ENCODE measurements at regions not wholly inside any gene's neighbourhood (a gene's known extent, or its start where the extent isn't known, plus 50 kb on each side); places are given as distances from the start of the nearest gene placed in this dataset.

DNA sequence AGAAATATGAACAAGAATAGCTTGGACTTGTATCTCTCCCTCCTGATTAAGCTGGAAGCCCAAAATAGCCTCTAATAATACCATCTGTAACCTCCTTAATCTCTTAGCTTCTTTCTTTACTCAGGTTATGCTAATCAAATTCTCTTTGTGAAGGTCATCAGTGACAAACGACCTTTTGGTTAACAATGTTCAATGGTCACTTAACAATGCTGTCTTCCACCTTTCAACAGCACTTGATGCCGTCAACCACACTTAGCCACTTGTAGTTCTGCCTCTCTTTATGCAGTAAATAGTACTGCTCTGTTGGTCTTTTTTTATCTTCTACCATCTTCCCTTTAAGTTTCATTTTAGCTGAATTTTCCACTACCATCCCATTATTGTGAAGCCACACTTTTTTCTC lies 476.6 kb upstream of the TGFBR2 start:
- H3K27ac ChIP-seq (ENCODE audit: low read length, poor library complexity, severe bottlenecking): no peak overlapping the region
- no peaks in the 10 kb centered on the region for H3K79me1 ChIP-seq (replicated peaks; ENCODE audit: low read length, poor library complexity, severe bottlenecking)
- H2AK5ac ChIP-seq (ENCODE audit: low read length, severe bottlenecking): no peak overlapping the region
- 86% methylated on average over 2 of the region's 2 CpGs for WGBS
- H3K4ac ChIP-seq (ENCODE audit: low read depth in 1 of 2, low read length in 2 of 2): no peak overlapping the region
- no peaks in the 10 kb centered on the region for H3K36me3 ChIP-seq (ENCODE audit: control insufficient read depth in 1 of 2, insufficient read depth in 2 of 2, low read depth in 1 of 2, low read length in 2 of 2)
- DNase-seq: no peak
- no peak overlapping the region for H2BK5ac ChIP-seq (ENCODE audit: low read depth, low read length, poor library complexity, severe bottlenecking)
- H3K4me2 ChIP-seq (ENCODE audit: low read length, poor library complexity, severe bottlenecking): no peak overlapping the region
- no peak overlapping the region for H3K18ac ChIP-seq (ENCODE audit: low read depth in 1 of 2, low read length in 2 of 2)
- H4K91ac ChIP-seq (ENCODE audit: low read length): no peak overlapping the region
- no peak overlapping the region for H2BK120ac ChIP-seq (ENCODE audit: low read depth, low read length)
- H2BK15ac ChIP-seq (ENCODE audit: low read depth, poor library complexity, severe bottlenecking): no peak overlapping the region
- no peak overlapping the region for H2BK12ac ChIP-seq (ENCODE audit: low read length in 2 of 2)
- peaks cover 3% of the 10 kb centered on the region for H3K9me3 ChIP-seq (ENCODE audit: control insufficient read depth, low read length)
- no peak overlapping the region for H3K4me3 ChIP-seq (ENCODE audit: insufficient read depth in 1 of 2, low read depth in 1 of 2, low read length in 2 of 2)
- no peak overlapping the region for H3K14ac ChIP-seq (ENCODE audit: low read length in 2 of 2)
- H2AFZ ChIP-seq (ENCODE audit: low read depth, low read length): no peak overlapping the region
- H3K27me3 ChIP-seq (ENCODE audit: control insufficient read depth in 1 of 2, insufficient read depth in 1 of 2, low read length in 2 of 2): no peaks in the 10 kb centered on the region
- no peak overlapping the region for H3K23ac ChIP-seq (ENCODE audit: low read length in 2 of 2)
- no peak overlapping the region for H3K9ac ChIP-seq (ENCODE audit: low read length)
- no peak overlapping the region for H4K8ac ChIP-seq (ENCODE audit: low read length)
- H3K4me1 ChIP-seq (ENCODE audit: control insufficient read depth, insufficient read depth, low read depth, low read length): no peaks in the 10 kb centered on the region

DNA sequence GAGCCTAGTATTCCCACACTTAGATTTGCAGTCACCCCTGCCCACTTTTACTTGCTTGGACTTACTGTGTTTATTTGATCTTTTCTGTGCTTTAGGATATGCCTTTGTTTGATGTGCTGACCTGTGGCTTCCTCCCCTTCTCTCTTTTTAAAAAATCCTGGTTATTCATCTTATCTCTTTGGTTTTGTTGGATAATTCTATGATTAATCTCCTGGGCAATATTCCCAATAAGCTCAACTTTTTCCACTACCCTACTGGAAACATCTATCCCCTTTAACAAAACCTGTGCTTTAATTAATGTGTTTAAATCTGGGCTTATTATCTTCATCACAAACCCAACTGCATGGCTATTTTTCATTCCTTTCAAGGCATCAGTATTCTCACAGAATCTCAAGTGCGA lies 476.0 kb upstream of the TGFBR2 start:
- Histone ChIP-seq H2BK12ac (ENCODE audit: low read length in 2 of 2) (no peak overlapping the region), H3K23ac (ENCODE audit: low read length in 2 of 2) (no peak overlapping the region), H4K8ac (ENCODE audit: low read length) (no peak overlapping the region), H2AFZ (ENCODE audit: low read depth, low read length) (no peak overlapping the region), H3K4me3 (ENCODE audit: insufficient read depth in 1 of 2, low read depth in 1 of 2, low read length in 2 of 2) (no peak overlapping the region), H4K91ac (ENCODE audit: low read length) (no peak overlapping the region), H3K36me3 (ENCODE audit: control insufficient read depth in 1 of 2, insufficient read depth in 2 of 2, low read depth in 1 of 2, low read length in 2 of 2) (no peaks in the 10 kb centered on the region), H3K9ac (ENCODE audit: low read length) (no peak overlapping the region), H3K27ac (ENCODE audit: low read length, poor library complexity, severe bottlenecking) (no peak overlapping the region), H2BK5ac (ENCODE audit: low read depth, low read length, poor library complexity, severe bottlenecking) (no peak overlapping the region), H3K4me2 (ENCODE audit: low read length, poor library complexity, severe bottlenecking) (no peak overlapping the region), H3K14ac (ENCODE audit: low read length in 2 of 2) (no peak overlapping the region), H3K4me1 (ENCODE audit: control insufficient read depth, insufficient read depth, low read depth, low read length) (no peaks in the 10 kb centered on the region), H3K27me3 (ENCODE audit: control insufficient read depth in 1 of 2, insufficient read depth in 1 of 2, low read length in 2 of 2) (no peaks in the 10 kb centered on the region), H3K18ac (ENCODE audit: low read depth in 1 of 2, low read length in 2 of 2) (no peak overlapping the region), H2AK5ac (ENCODE audit: low read length, severe bottlenecking) (no peak overlapping the region), H3K4ac (ENCODE audit: low read depth in 1 of 2, low read length in 2 of 2) (no peak overlapping the region), H3K79me1 (replicated peaks; ENCODE audit: low read length, poor library complexity, severe bottlenecking) (no peaks in the 10 kb centered on the region), H2BK15ac (ENCODE audit: low read depth, poor library complexity, severe bottlenecking) (no peak overlapping the region), H3K9me3 (ENCODE audit: control insufficient read depth, low read length) (peaks cover 3% of the 10 kb centered on the region), H2BK120ac (ENCODE audit: low read depth, low read length) (no peak overlapping the region)
- DNase-seq: no peak
- WGBS: 96% methylated on average over 1 of the region's 1 CpG

DNA sequence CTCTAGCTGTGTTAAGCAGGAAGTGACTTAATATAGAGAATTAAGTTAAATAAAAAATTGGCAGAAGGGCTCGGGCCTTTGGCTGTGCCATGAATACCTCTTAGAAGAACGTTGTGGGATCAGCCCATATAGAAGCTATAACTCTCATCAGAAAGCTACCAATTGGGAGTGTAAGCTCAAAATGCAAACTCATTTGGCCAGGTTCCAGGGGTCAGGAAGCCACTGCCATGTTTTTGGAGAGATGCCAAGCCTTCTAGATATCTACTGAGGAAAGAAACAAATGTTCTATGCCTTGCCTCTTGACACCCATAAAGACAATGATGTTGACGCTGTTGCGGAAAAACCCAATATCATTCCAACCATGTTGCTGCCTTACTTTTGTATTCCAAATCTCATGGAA lies 475.2 kb upstream of the TGFBR2 start:
- no peaks in the 10 kb centered on the region for H3K4me1 ChIP-seq (ENCODE audit: control insufficient read depth, insufficient read depth, low read depth, low read length)
- no peak for DNase-seq
- 94% methylated on average over 4 of the region's 4 CpGs for WGBS

DNA sequence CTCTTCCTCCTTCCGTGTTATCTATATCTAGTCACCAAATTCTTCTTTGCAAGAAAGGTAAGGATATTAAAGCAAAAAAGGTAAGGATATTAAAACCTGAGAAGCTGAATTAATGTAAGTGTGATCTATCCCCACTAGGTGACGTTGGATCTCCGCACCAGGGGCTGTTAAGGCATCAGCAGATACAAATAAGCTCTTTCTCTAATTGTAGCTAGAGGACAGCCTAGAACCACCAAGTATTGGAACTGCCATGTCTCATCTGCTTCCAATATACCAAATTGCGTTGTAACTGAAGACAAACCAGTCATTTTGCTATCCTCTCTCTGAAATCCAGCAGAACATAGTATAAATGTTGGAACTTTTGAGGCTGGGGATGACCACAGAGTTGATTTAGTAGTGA lies 471.2 kb upstream of the TGFBR2 start:
- Histone ChIP-seq H3K9ac (ENCODE audit: low read length) (no peak overlapping the region), H3K79me1 (replicated peaks; ENCODE audit: low read length, poor library complexity, severe bottlenecking) (no peaks in the 10 kb centered on the region), H2BK5ac (ENCODE audit: low read depth, low read length, poor library complexity, severe bottlenecking) (no peak overlapping the region), H3K4me2 (ENCODE audit: low read length, poor library complexity, severe bottlenecking) (no peak overlapping the region), H2BK120ac (ENCODE audit: low read depth, low read length) (no peak overlapping the region), H3K9me3 (ENCODE audit: control insufficient read depth, low read length) (no peaks in the 10 kb centered on the region), H3K36me3 (ENCODE audit: control insufficient read depth in 1 of 2, insufficient read depth in 2 of 2, low read depth in 1 of 2, low read length in 2 of 2) (no peaks in the 10 kb centered on the region), H3K27ac (ENCODE audit: low read length, poor library complexity, severe bottlenecking) (no peak overlapping the region), H3K4me1 (ENCODE audit: control insufficient read depth, insufficient read depth, low read depth, low read length) (no peaks in the 10 kb centered on the region), H3K23ac (ENCODE audit: low read length in 2 of 2) (no peak overlapping the region), H3K4me3 (ENCODE audit: insufficient read depth in 1 of 2, low read depth in 1 of 2, low read length in 2 of 2) (no peak overlapping the region), H2AK5ac (ENCODE audit: low read length, severe bottlenecking) (no peak overlapping the region), H2BK15ac (ENCODE audit: low read depth, poor library complexity, severe bottlenecking) (no peak overlapping the region), H3K27me3 (ENCODE audit: control insufficient read depth in 1 of 2, insufficient read depth in 1 of 2, low read length in 2 of 2) (no peaks in the 10 kb centered on the region), H4K8ac (ENCODE audit: low read length) (no peak overlapping the region), H3K4ac (ENCODE audit: low read depth in 1 of 2, low read length in 2 of 2) (no peak overlapping the region), H2BK12ac (ENCODE audit: low read length in 2 of 2) (no peak overlapping the region), H2AFZ (ENCODE audit: low read depth, low read length) (no peak overlapping the region), H3K18ac (ENCODE audit: low read depth in 1 of 2, low read length in 2 of 2) (no peak overlapping the region), H3K14ac (ENCODE audit: low read length in 2 of 2) (no peak overlapping the region), H4K91ac (ENCODE audit: low read length) (no peak overlapping the region)
- peak; percentile 7 for DNase-seq
- WGBS: 79% methylated on average over 3 of the region's 4 CpGs

More for the DNA sequence above, 475.2 kb upstream of the TGFBR2 start:
- Histone ChIP-seq H2BK5ac (ENCODE audit: low read depth, low read length, poor library complexity, severe bottlenecking) (no peak overlapping the region), H2AK5ac (ENCODE audit: low read length, severe bottlenecking) (no peak overlapping the region), H4K8ac (ENCODE audit: low read length) (no peak overlapping the region), H3K9me3 (ENCODE audit: control insufficient read depth, low read length) (peaks cover 3% of the 10 kb centered on the region), H3K18ac (ENCODE audit: low read depth in 1 of 2, low read length in 2 of 2) (no peak overlapping the region), H3K9ac (ENCODE audit: low read length) (no peak overlapping the region), H3K36me3 (ENCODE audit: control insufficient read depth in 1 of 2, insufficient read depth in 2 of 2, low read depth in 1 of 2, low read length in 2 of 2) (no peaks in the 10 kb centered on the region), H3K4me2 (ENCODE audit: low read length, poor library complexity, severe bottlenecking) (no peak overlapping the region), H3K4me3 (ENCODE audit: insufficient read depth in 1 of 2, low read depth in 1 of 2, low read length in 2 of 2) (no peak overlapping the region), H2BK120ac (ENCODE audit: low read depth, low read length) (no peak overlapping the region), H3K79me1 (replicated peaks; ENCODE audit: low read length, poor library complexity, severe bottlenecking) (no peaks in the 10 kb centered on the region), H2AFZ (ENCODE audit: low read depth, low read length) (no peak overlapping the region), H3K27me3 (ENCODE audit: control insufficient read depth in 1 of 2, insufficient read depth in 1 of 2, low read length in 2 of 2) (no peaks in the 10 kb centered on the region), H4K91ac (ENCODE audit: low read length) (no peak overlapping the region), H2BK12ac (ENCODE audit: low read length in 2 of 2) (no peak overlapping the region), H2BK15ac (ENCODE audit: low read depth, poor library complexity, severe bottlenecking) (no peak overlapping the region), H3K27ac (ENCODE audit: low read length, poor library complexity, severe bottlenecking) (no peak overlapping the region), H3K23ac (ENCODE audit: low read length in 2 of 2) (no peak overlapping the region), H3K4ac (ENCODE audit: low read depth in 1 of 2, low read length in 2 of 2) (no peak overlapping the region), H3K14ac (ENCODE audit: low read length in 2 of 2) (no peak overlapping the region)
